ENCODE measurements at regions not wholly inside any gene's neighbourhood (a gene's known extent, or its start where the extent isn't known, plus 50 kb on each side); places are given as distances from the start of the nearest gene placed in this dataset.

- no peaks in the 10 kb centered on the region for H3K79me2 ChIP-seq (ENCODE audit: insufficient read depth, low read depth, low read length)
- H3K9me2 ChIP-seq (ENCODE audit: insufficient read depth, low read length) = no peaks in the 10 kb centered on the region
- POLR2A ChIA-PET = interaction anchor here (0.6 kb wide), 1 partner anchor 105 kb away, joined by 3 read pairs; no protein-coding TSS in a partner anchor
- no peaks in the 10 kb centered on the region for H4K20me1 ChIP-seq (ENCODE audit: insufficient read depth, low read length)
- DNase-seq (ENCODE audit: low spot score) = no peak
- H3K9me3 ChIP-seq (ENCODE audit: low read length) = no peaks in the 10 kb centered on the region
- CTCF ChIA-PET (ENCODE audit: unreplicated experiment) = no interaction called here
- BruUV-seq (replicated peaks) = no TSS peak
- H3K4me1 ChIP-seq (ENCODE audit: insufficient read depth, low read length, poor library complexity, severe bottlenecking) = no peaks in the 10 kb centered on the region
- H3K4me3 ChIP-seq (ENCODE audit: low read depth, low read length, poor library complexity, severe bottlenecking) = no peak overlapping the region
- TF ChIP-seq CTCF (conservative IDR thresholded peaks at IDR 0.05; ENCODE audit: low read length) = no peak
- no peak for TF ChIP-seq EZH2phosphoT487 (IDR thresholded peaks at IDR 0.05; ENCODE audit: borderline replicate concordance, low read depth, low read length)
- no peak overlapping the region for H3K27ac ChIP-seq (ENCODE audit: low read depth, low read length, poor library complexity, severe bottlenecking)
- no peak overlapping the region for H3K4me2 ChIP-seq (ENCODE audit: low read length)
- intact Hi-C loops (cut with micrococcal nuclease; ENCODE audit: unreplicated experiment) = no loop called here
- no peak overlapping the region for H2AFZ ChIP-seq (ENCODE audit: low read length)
- no peaks in the 10 kb centered on the region for H3K36me3 ChIP-seq (ENCODE audit: insufficient read depth, low read length)
Observed at GRCh38 chr13:39856714-39857113, 201.3 kb downstream of the COG6 start.

- Histone ChIP-seq H3K4me3 (ENCODE audit: low read depth, low read length, poor library complexity, severe bottlenecking) (no peak overlapping the region), H3K4me2 (ENCODE audit: low read length) (no peak overlapping the region), H3K27ac (ENCODE audit: low read depth, low read length, poor library complexity, severe bottlenecking) (no peak overlapping the region), H3K9me2 (ENCODE audit: insufficient read depth, low read length) (no peaks in the 10 kb centered on the region), H3K79me2 (ENCODE audit: insufficient read depth, low read depth, low read length) (no peaks in the 10 kb centered on the region), H3K36me3 (ENCODE audit: insufficient read depth, low read length) (no peaks in the 10 kb centered on the region), H2AFZ (ENCODE audit: low read length) (no peak overlapping the region), H4K20me1 (ENCODE audit: insufficient read depth, low read length) (no peaks in the 10 kb centered on the region), H3K4me1 (ENCODE audit: insufficient read depth, low read length, poor library complexity, severe bottlenecking) (no peaks in the 10 kb centered on the region), H3K9me3 (ENCODE audit: low read length) (no peaks in the 10 kb centered on the region)
- no TSS peak for BruUV-seq (replicated peaks)
- DNase-seq (ENCODE audit: low spot score) = no peak
- POLR2A ChIA-PET = no interaction called here
- TF ChIP-seq CTCF (conservative IDR thresholded peaks at IDR 0.05; ENCODE audit: low read length) (no peak), EZH2phosphoT487 (IDR thresholded peaks at IDR 0.05; ENCODE audit: borderline replicate concordance, low read depth, low read length) (no peak)
- intact Hi-C loops (cut with micrococcal nuclease; ENCODE audit: unreplicated experiment) = no loop called here
- CTCF ChIA-PET (ENCODE audit: unreplicated experiment) = no interaction called here
Observed at GRCh38 chr13:39858794-39859193, 203.3 kb downstream of the COG6 start.

GRCh38 chr13:39859898-39860297 is 204.4 kb downstream of the COG6 start:
- Histone ChIP-seq H3K79me2 (ENCODE audit: insufficient read depth, low read depth, low read length) (no peaks in the 10 kb centered on the region), H3K4me1 (ENCODE audit: insufficient read depth, low read length, poor library complexity, severe bottlenecking) (no peaks in the 10 kb centered on the region), H3K9me2 (ENCODE audit: insufficient read depth, low read length) (no peaks in the 10 kb centered on the region), H3K4me2 (ENCODE audit: low read length) (no peak overlapping the region), H4K20me1 (ENCODE audit: insufficient read depth, low read length) (no peaks in the 10 kb centered on the region), H3K27ac (ENCODE audit: low read depth, low read length, poor library complexity, severe bottlenecking) (no peak overlapping the region), H3K4me3 (ENCODE audit: low read depth, low read length, poor library complexity, severe bottlenecking) (no peak overlapping the region), H3K9me3 (ENCODE audit: low read length) (no peaks in the 10 kb centered on the region), H2AFZ (ENCODE audit: low read length) (no peak overlapping the region), H3K36me3 (ENCODE audit: insufficient read depth, low read length) (no peaks in the 10 kb centered on the region)
- CTCF ChIA-PET (ENCODE audit: unreplicated experiment) = no interaction called here
- BruUV-seq (replicated peaks) = no TSS peak
- no peak for DNase-seq (ENCODE audit: low spot score)
- TF ChIP-seq EZH2phosphoT487 (IDR thresholded peaks at IDR 0.05; ENCODE audit: borderline replicate concordance, low read depth, low read length) = no peak
- no peak for TF ChIP-seq CTCF (conservative IDR thresholded peaks at IDR 0.05; ENCODE audit: low read length)
- intact Hi-C loops (cut with micrococcal nuclease; ENCODE audit: unreplicated experiment) = no loop called here
- POLR2A ChIA-PET = no interaction called here
